ENCODE measurements at regions not wholly inside any gene's neighbourhood (a gene's known extent, or its start where the extent isn't known, plus 50 kb on each side); places are given as distances from the start of the nearest gene placed in this dataset.

GRCh38 chr10:36688717-36689116, 436.7 kb upstream of the ANKRD30A start:
- no peak for DNase-seq

DNA sequence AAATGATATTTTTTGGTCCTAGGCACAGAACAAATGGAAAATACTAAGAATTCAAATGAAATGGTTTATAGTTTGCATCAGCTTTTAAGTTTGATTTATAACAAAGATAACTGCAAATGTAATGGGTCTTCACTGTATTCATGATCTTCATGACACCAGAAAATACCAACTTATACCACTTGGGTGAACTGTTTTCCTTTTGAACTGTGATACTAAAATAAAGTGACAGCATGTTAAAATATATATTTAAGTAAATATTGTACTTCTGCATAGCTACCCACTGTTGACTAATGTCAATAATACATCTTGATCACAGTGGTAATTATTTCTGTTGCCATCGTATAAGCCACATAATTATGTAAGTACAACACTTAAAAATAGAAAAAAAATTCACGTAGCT, 442.0 kb upstream of the ANKRD30A start:
- DNase-seq: no peak

GRCh38 chr10:36681751-36682632, 443.4 kb upstream of the ANKRD30A start:
- no peak for DNase-seq

- DNase-seq: no peak
Observed at GRCh38 chr10:36679554-36679953, 445.8 kb upstream of the ANKRD30A start.

- no peak for DNase-seq
Observed at GRCh38 chr10:36677431-36677768, 448.0 kb upstream of the ANKRD30A start.

DNA sequence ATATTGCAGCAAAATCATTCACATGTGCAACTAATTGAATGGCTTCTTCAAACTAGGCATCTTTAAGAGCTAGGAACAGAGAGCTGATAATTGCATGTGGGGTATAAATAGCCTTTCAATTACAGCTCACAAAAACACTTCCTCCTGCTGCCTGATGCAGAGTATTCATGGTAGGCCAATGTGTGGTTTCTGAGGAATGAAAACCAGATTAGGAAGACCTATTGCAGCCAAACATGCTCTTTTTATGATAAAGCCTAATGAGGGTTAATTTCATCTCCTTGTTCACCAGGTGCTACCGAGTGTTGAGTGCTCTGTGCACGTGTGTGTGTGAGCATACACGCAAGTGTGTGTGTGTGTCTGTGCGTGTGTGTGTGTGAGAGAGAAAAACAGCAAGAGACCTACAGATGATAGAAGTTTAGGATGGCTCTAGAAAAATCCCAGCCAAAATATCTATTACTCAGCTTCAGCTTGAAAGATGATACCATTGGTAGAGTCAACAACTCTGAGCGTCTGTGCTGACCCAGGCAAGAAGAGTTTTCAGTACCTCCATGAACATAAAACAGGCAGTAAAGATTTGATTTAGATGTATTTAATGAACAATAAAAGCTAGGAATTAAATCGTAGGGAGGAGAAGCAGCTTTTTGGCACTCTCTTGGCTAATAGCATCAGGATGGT, 448.5 kb upstream of the ANKRD30A start:
- no peak for DNase-seq

DNA sequence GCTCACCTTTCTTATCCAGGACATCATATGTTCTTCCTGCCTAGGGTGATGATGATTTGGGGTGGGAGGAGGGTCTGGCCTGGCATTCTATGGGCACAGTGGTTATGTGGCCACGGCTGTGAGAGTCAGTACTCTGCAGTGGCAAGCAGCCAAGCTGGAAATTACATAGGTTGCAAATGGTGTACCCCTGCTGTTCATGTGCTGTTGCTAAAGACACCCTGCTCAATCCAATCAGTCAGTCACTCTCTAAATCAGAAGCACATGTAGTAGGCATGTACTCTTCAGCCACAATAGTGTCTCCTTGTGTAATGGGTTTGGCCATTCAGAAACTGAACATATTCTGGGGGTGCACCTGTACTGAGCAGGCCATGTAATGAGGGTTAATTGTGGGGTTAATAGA, 449.1 kb upstream of the ANKRD30A start:
- no peak for DNase-seq

DNA sequence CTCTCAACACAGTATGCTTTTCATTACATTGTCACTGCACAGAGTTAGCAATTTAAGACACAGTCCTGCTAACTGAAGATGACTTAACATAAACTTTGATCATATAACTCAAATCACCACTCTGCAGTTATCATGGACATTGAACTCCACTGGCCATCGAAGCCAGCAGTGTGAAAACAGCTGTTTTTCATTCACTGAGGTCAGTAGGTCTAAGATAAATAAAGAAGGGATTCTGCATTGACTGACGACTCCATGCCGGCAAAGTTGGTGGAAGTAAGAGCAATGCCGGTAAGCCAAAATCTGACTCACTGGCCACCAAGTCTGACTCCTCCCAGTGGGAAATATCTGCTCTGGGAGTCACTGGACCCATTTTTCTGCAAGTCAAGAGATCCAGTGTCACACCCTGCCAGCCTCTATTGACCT, 449.9 kb upstream of the ANKRD30A start:
- no peak for DNase-seq

- no peak for DNase-seq
Observed at GRCh38 chr10:36671607-36672006, 453.8 kb upstream of the ANKRD30A start.

GRCh38 chr10:36670621-36671402, 454.6 kb upstream of the ANKRD30A start:
- DNase-seq: no peak

DNA sequence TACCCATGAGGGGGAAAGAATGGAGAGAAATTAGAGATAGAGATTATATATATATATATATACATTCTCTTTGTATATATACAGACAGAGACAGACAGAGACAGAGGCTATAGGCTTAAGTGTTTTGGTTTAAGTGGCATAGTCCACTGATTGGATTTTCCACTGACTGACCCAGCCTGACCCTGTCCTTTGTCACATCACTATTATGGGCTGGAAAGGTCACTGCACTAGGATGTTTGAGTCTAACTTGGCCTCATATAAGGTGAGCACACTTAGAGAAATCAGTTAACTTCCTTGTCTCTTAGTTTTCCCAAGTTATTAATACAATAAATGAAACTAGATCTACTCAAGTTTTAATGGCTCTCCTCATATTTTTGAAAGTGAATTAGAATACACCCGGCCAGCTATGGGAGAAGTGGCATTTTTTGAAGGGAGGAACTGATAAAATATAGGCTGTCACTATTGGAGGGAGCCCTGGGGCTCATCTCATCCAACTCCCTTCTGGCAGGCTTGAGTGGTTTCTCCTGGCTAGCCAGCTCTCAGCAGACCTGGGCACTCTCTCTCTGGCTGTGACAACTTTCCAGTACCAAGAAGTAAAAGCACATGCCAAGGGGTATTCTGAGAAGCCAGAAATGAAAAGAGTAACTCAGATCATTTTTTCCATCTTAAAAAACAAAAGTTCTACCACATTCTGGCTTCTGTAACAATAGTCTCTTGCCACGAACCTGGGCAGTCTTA, 455.6 kb upstream of the ANKRD30A start:
- no peak for DNase-seq

- no peak for DNase-seq
Observed at GRCh38 chr10:36666451-36666850, 458.9 kb upstream of the ANKRD30A start.

DNA sequence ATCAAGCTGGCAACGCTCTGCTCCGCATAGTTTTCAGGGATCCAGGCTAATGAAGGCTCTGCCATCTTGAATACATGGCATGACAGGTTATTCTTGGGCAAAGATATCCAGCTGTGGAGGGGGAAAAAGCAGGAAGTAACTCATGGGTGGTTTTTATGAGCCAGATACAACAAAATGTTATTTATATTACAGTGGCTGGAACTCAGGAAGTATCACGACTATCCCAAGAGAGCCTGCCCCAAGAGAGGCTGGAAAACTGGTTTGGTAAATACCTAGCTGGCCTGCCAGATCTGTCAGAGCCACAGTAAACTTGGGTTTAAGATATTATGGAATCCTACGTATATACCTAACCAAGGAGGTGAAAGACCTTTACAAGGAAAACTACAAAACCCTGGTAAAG, 462.8 kb upstream of the ANKRD30A start:
- no peak for DNase-seq

GRCh38 chr10:36650274-36650673, 475.1 kb upstream of the ANKRD30A start:
- DNase-seq: no peak

- no peak for DNase-seq
Observed at GRCh38 chr10:36647540-36647939, 477.9 kb upstream of the ANKRD30A start.

- no peak for DNase-seq
Observed at GRCh38 chr10:36640626-36641025, 484.8 kb upstream of the ANKRD30A start.

DNA sequence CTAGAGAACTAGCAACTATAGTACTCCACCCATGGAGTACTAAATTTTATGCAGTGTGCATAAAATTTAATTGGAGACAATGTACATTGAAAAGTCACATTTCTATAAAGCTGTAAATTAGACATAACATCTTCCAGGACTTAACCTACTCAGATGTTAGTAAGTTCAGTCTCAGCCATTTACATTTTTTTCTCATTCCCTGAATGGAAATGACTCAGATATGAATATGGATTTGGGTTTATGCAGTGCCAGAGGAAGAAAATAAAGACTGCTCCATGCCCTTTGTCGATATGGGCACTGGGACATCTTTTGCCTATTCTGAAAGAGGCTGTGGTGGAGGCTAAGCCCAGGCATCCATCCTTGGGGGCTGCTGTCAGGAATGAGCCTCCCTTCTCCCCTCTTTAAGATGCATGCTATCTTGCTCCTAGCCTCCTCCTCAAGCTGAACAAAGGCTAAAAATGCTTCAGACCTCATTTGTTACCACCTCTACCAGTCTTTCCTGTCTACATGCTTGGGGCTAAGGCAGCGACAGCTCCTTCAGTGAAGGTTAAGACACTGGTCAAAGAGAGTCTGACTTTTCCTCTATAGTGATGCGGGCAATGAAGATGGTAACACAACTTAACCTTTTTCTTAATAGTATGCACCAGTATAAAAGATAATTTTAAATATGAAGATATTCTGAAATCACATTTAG, 486.8 kb upstream of the ANKRD30A start:
- DNase-seq: no peak

- no peak for DNase-seq
Observed at GRCh38 chr10:36636879-36637278, 488.5 kb upstream of the ANKRD30A start.

- DNase-seq: no peak
Observed at GRCh38 chr10:36636285-36636839, 489.0 kb upstream of the ANKRD30A start.

DNA sequence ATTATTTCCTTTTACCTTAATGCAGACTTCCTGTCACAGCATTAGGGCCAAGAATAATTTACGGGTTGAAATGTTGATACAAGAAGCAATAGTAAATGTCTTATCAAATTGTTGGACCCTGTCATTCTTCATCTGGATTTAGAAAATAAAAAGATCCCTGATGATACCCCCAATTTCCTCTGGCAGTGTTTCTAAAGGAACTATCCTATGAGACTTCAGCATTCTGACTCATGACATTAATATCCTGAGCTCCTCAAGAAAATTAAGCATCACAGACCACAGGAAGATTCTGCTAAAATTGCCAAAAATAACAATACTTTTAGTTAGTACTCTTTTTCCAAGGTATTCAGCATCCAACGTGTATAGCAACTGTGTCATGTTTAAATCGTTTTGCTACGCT, 490.5 kb upstream of the ANKRD30A start:
- no peak for DNase-seq

DNA sequence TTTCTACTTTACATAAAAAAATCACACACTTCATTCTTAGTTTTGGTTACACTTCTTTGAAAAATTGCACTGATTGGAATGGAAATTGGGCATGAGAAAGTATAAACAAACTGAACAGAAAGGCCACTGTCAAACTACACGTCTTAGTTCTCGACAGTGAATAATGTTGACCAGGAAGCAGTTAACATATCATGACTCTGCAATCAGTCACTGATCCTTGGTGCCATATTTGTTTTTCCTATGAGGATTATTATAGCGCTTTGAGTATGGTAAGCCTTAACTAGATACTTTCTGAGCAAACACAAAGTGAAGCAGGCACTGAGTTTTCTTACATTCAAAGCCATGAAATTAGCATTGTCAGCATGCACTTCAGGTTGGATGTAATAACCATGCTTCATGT, 495.1 kb upstream of the ANKRD30A start:
- DNase-seq: no peak

DNA sequence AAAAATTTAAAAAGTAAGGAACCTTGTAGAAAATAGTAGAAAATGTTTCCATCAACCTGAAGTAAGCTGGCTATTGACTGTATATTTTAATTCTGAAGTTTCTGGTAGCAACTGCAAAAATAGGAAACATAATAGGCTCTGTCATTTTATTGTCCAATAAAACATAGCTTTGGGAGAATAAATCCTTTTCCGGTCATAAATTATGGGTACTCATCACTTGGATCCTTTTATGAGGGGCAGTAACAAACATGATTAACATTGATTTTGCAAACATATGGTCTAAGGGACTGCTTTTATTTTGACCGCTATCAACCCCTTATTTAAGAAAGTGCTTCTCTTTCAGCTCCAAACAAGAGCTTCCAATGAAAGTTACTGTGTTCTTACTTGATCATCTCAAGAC, 495.9 kb upstream of the ANKRD30A start:
- DNase-seq: no peak

All from T-helper 2 cell (primary cell).